Hematopoietic multipotent progenitor cell treated with erythropoietin and hydrocortisone succinate and interleukin-3 and kit ligand, for 8 days (in vitro differentiated cells): ENCODE measurements at regions not wholly inside any gene's neighbourhood (a gene's known extent, or its start where the extent isn't known, plus 50 kb on each side); places are given as distances from the start of the nearest gene placed in this dataset.
"Not testable (repeated sequence)": the region's sequence is repeated elsewhere in the genome, so short reads cannot be mapped to it uniquely, and the experiment has no call there.

Source experiments
- DNase-seq: peaks from one replicate; pipeline ENCODE4 v3.0.0-alpha.2; 2015

GRCh38 chr13:111629016-111629415 lies 308.6 kb downstream of the TEX29 start:
- no peak for DNase-seq

- DNase-seq, result no peak
These were observed 309.0 kb downstream of the TEX29 start for GRCh38 chr13:111629457-111629856.

DNA sequence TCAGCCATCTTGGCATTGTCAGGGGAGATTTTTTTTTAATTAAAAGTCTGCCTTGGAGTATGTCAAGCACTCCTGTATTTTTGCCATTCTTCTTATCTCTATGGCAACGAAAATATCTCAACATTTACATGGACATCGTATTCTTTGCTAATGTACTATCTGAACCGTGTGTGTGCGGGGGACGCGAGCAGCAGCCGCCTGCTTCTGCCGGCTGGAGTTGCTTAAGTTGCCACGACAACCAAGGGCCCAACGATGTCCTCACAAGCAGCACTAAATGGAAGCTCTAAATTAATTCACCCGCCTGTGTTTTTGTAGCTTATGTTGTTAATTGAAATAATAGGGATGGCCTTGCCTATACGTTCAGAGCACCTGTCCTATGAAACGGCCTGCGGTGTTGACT lies 309.5 kb downstream of the TEX29 start:
- no peak for DNase-seq

- DNase-seq, result no peak
These were observed 310.0 kb downstream of the TEX29 start for GRCh38 chr13:111630406-111630805.

GRCh38 chr13:111631271-111631670 lies 310.8 kb downstream of the TEX29 start:
- DNase-seq, result not testable (repeated sequence)

DNA sequence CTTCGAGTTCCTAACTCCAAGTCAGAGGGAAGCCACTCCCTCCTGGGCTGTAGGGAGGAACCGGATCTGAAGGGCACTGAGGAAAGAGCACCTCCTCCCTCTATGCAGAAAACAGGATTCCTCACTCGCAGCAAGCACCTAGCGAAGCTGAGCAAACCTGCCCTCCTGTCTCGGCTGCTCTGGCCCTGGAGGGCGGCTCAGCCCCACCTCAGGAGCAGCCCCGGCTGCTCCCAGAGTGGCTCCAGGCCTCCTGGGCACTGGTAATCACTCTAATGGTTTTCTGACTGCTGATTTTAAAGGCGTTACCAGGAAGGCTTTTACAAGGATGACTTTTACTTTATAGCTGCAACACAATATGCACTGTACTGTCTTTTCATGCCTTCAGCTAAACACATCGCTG lies 312.5 kb downstream of the TEX29 start:
- no peak for DNase-seq

DNA sequence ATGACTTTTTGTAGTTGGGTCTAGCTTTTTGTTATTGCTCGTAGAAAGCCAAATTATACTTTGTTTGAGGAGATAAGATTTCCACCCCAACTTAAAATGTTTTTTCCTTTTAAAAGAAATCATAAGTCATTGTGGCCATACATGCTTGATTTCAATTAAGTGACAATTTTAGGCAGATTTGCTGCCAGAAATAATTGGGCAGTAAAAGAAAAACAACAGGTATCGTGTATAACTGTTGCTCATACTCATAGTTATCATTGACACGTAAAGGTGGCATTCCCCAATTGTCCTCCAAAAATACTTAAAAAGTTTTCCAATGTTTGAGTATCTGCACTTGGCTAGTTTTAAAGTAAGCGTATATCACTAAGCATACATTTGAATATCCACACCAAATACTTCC lies 313.0 kb downstream of the TEX29 start:
- no peak for DNase-seq

- no peak for DNase-seq
These were observed 314.0 kb downstream of the TEX29 start for GRCh38 chr13:111634410-111634809.

- no peak for DNase-seq
These were observed 315.8 kb downstream of the TEX29 start for GRCh38 chr13:111636271-111636670.

DNA sequence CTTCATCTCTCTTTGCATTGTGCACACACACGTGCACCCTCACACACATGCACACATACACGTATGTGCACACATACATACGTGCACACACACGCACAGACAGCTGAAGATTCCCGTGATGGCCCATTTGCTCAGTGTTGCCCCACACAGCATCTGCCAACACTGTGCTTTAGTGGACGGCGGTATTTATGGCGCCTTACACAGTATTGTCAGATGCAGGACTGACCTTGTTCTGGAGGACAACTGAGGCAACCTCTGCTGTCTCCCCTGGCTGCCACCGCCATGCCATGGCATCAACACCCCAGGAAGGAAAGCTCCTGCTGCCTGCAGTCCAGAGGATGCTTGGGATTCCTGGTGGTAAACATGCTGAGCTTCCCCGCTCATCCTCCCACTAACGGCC lies 316.4 kb downstream of the TEX29 start:
- DNase-seq, result no peak

- DNase-seq, result no peak
These were observed 316.9 kb downstream of the TEX29 start for GRCh38 chr13:111637365-111637764.

GRCh38 chr13:111638233-111638632 lies 317.8 kb downstream of the TEX29 start:
- no peak for DNase-seq

DNA sequence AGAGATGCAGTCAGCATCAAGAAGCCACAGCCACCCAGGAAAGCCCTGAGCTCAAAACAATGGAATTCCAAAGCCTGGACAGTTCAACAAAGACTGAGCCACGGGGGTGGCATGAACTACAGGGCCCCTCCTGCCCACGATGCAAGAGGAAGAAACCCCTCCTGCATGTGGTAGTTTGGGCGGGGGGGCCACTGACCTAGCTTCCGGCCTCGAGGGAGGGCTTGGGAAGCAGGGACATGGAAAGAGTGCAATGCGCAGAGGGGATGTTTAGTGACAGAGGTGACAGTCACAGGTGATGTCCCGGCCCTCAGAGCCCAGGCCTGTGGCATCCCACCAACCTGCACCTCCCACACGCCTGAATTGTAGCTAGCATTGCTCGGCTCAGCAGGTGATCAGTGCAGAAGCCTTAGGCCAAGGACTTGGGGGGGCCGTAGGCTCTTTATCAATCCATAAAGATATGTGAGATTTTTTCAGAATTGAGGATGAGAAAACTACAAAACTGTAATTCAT lies 318.8 kb downstream of the TEX29 start:
- DNase-seq, result no peak

GRCh38 chr13:111640006-111640405 lies 319.6 kb downstream of the TEX29 start:
- DNase-seq, result no peak

- DNase-seq, result no peak
These were observed 320.0 kb downstream of the TEX29 start for GRCh38 chr13:111640476-111640875.

DNA sequence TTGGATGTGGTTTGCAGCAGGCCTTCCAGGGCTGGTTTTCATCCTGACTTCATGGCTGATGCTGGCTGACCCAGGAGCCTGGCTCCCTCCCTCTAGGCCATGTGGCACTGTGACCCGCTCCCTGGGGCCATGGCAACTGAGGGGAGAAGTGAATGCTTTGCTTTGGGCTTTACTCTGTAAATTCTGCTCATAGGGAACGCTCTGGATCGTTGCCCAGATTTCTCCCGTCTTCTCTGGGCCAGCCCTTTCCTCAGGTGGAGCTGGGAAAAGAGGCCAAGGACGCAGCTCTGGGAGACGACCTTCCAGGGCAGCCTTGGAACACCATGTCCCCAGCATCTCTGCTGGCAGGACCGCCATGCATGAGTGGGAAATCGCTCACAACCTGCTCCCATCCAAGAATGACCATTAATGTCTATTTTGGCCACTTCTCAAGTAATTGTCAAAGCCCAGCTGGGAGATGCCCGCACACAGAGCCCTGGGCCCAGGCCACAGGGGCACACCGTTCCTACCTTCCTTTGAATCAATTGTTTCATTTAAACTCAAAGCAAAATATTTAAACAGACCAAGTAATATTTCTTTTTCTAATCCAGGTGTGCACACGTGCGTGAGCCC lies 321.8 kb downstream of the TEX29 start:
- no peak for DNase-seq

- DNase-seq, result no peak
These were observed 324.3 kb downstream of the TEX29 start for GRCh38 chr13:111644750-111645149.

GRCh38 chr13:111645198-111645597 lies 324.8 kb downstream of the TEX29 start:
- no peak for DNase-seq

- DNase-seq, result no peak
These were observed 325.4 kb downstream of the TEX29 start for GRCh38 chr13:111645598-111646455.

DNA sequence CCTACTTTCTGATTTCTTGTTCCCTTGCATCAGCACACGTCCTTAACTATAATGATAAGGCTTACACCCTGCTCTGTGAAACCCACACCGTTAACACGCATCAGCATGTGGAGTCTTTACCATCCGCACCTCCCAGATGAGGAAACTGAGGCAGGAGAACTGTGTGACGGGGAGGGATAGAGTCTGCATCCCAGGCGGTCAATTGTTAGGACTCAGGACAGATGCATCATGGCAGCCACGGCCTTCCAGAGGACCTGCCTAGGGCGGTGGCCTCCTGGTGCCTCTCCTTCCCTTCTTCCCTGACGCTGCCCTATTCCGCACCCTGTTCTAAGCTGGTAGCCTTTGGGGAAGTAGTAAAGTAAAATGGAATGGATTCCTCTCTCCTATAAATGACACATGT lies 326.0 kb downstream of the TEX29 start:
- no peak for DNase-seq

GRCh38 chr13:111648885-111649284 lies 328.4 kb downstream of the TEX29 start:
- no peak for DNase-seq

- no peak for DNase-seq
These were observed 330.2 kb downstream of the TEX29 start for GRCh38 chr13:111650626-111651025.

DNA sequence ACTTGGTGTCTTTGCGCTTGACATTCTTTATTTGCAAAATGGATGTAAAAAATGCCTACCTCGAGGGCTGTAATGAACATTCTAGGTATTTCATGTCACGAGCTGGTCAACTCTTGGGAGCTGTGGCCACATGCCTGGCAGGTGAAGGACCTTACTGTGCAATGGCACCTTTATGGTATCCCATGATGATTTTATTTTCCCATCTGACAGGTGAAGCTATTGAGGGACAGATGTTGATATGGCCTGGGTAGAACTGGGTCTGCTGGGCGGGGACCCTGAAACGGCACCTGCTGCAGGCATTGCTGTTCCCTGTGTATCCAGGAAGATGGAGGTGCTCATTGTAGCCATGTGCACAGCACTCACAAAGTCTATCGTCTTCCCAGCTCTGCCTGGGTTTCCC lies 332.2 kb downstream of the TEX29 start:
- no peak for DNase-seq

- DNase-seq, result no peak
These were observed 334.1 kb downstream of the TEX29 start for GRCh38 chr13:111654531-111654930.
